Transverse colon (tissue), 4 donors: ENCODE measurements at regions not wholly inside any gene's neighbourhood (a gene's known extent, or its start where the extent isn't known, plus 50 kb on each side); places are given as distances from the start of the nearest gene placed in this dataset.

Experiments
- EP300 ChIP-seq: sonication (generic); formaldehyde crosslinking; IDR thresholded peaks from one replicate; pipeline ENCODE4 v1.6.1; 2017; ENCODE audit warnings: antibody characterized with exemption, low read depth
- POLR2A ChIP-seq: fragments of 450-650 bp; IDR thresholded peaks from one replicate; pipeline ENCODE4 v1.6.1; 2016; ENCODE audit warnings: antibody characterized with exemption, mild to moderate bottlenecking, moderate library complexity
- POLR2AphosphoS5 ChIP-seq, 3 donors: sonication (generic); formaldehyde crosslinking; IDR thresholded peaks; one replicate each; pipeline ENCODE4 v1.6.1; 2016; ENCODE audit warnings: antibody characterized with exemption in 3 of 3
- TF ChIP-seq, protein P1 (sequence below), 5 experiments: fragments of 200-600 bp in 3 of 5; fragments of 450-650 bp in 2 of 5; sonication (generic) in 3 of 5; IDR thresholded peaks; 1 replicate in 2 of 5; 2 replicates in 3 of 5; pipeline ENCODE4 v1.5.1; 2016 to 2017; ENCODE audit warnings: antibody characterized with exemption in 5 of 5, inconsistent platforms in 3 of 5, mild to moderate bottlenecking in 2 of 5, moderate library complexity in 1 of 5

DNA sequence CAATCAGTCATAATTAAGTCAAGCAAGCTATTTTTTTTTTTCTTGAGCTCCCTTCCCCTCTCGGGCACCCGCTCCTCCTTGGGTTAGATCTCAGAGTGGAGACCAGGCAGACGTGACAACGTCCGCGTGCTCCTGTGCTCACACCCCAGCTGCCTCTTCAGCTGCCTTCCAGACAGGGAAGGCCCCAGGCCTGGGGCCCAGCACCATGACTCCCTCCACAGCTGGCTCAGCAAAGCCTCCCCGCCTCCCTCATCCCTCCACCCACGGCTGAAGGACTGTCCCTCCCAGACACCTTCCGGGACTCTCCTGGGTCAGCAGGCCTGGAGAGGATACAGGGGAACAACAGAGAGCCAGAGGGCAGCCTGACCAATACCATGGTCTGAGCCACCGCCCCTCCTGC, 87.9 kb upstream of the LINGO1 start:
- TF ChIP-seq POLR2AphosphoS5 (IDR thresholded peaks at IDR 0.05), result no peak
- TF ChIP-seq, protein P1, sequence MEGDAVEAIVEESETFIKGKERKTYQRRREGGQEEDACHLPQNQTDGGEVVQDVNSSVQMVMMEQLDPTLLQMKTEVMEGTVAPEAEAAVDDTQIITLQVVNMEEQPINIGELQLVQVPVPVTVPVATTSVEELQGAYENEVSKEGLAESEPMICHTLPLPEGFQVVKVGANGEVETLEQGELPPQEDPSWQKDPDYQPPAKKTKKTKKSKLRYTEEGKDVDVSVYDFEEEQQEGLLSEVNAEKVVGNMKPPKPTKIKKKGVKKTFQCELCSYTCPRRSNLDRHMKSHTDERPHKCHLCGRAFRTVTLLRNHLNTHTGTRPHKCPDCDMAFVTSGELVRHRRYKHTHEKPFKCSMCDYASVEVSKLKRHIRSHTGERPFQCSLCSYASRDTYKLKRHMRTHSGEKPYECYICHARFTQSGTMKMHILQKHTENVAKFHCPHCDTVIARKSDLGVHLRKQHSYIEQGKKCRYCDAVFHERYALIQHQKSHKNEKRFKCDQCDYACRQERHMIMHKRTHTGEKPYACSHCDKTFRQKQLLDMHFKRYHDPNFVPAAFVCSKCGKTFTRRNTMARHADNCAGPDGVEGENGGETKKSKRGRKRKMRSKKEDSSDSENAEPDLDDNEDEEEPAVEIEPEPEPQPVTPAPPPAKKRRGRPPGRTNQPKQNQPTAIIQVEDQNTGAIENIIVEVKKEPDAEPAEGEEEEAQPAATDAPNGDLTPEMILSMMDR (IDR thresholded peaks at IDR 0.05), result no peak
- TF ChIP-seq POLR2A, result no peak
- TF ChIP-seq EP300, result no peak
